ENCODE measurements at regions not wholly inside any gene's neighbourhood (a gene's known extent, or its start where the extent isn't known, plus 50 kb on each side); places are given as distances from the start of the nearest gene placed in this dataset.

- TF ChIP-seq, protein P1, sequence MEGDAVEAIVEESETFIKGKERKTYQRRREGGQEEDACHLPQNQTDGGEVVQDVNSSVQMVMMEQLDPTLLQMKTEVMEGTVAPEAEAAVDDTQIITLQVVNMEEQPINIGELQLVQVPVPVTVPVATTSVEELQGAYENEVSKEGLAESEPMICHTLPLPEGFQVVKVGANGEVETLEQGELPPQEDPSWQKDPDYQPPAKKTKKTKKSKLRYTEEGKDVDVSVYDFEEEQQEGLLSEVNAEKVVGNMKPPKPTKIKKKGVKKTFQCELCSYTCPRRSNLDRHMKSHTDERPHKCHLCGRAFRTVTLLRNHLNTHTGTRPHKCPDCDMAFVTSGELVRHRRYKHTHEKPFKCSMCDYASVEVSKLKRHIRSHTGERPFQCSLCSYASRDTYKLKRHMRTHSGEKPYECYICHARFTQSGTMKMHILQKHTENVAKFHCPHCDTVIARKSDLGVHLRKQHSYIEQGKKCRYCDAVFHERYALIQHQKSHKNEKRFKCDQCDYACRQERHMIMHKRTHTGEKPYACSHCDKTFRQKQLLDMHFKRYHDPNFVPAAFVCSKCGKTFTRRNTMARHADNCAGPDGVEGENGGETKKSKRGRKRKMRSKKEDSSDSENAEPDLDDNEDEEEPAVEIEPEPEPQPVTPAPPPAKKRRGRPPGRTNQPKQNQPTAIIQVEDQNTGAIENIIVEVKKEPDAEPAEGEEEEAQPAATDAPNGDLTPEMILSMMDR (conservative IDR thresholded peaks at IDR 0.05; ENCODE audit: low read depth in 2 of 2), result no peak
- TF ChIP-seq REST (IDR thresholded peaks at IDR 0.05; ENCODE audit: unreplicated experiment) (no peak), EZH2 (IDR thresholded peaks at IDR 0.05; ENCODE audit: low read depth, unreplicated experiment) (no peak), STAT1 (IDR thresholded peaks at IDR 0.05; ENCODE audit: unreplicated experiment) (no peak), ZNF331 (CRISPR knock-in tag; IDR thresholded peaks at IDR 0.05; ENCODE audit: low read depth) (no peak), POLR2AphosphoS5 (IDR thresholded peaks at IDR 0.05; ENCODE audit: low read depth) (no peak), EZH2phosphoT487 (IDR thresholded peaks at IDR 0.05; ENCODE audit: unreplicated experiment) (no peak), CREB1 (CRISPR knock-in tag; IDR thresholded peaks at IDR 0.05; ENCODE audit: low read depth) (no peak)
Observed at GRCh38 chr5:68748101-68748500, 345.7 kb upstream of the SLC30A5 start.

Measured in GM23338 (cell line).